ENCODE measurements at regions not wholly inside any gene's neighbourhood (a gene's known extent, or its start where the extent isn't known, plus 50 kb on each side); places are given as distances from the start of the nearest gene placed in this dataset.
A peak's percentile ranks its signal among the peaks of the same experiment; 100 is the strongest.

- no peak; the same call in 2 of the 3 replicates for ATAC-seq
- ChIA-PET POLR2A (no interaction called here), CTCF (ENCODE audit: low intra/inter-chr PET ratio, low total read pairs) (no interaction called here)
- H3K27ac ChIP-seq (ENCODE audit: extremely low read length, insufficient read depth, low read length) = no peak overlapping the region
- H3K4me2 ChIP-seq (ENCODE audit: low read depth, low read length) = no peak overlapping the region
- H3K27me3 ChIP-seq (ENCODE audit: control insufficient read depth in 1 of 2, insufficient read depth in 2 of 2, low read length in 2 of 2) = peaks cover 0 to 14% of the 10 kb centered on the region in 2 experiments; a peak in 3 of 5 replicates
- no peak overlapping the region for H3K9ac ChIP-seq (ENCODE audit: insufficient read depth, low read depth, low read length)
- intact Hi-C loops (cut with micrococcal nuclease; ENCODE audit: unreplicated experiment) = no loop called here
- no peak overlapping the region for H2AFZ ChIP-seq (ENCODE audit: low read length)
- BruUV-seq (replicated peaks) = no TSS peak
- H3K4me1 ChIP-seq (ENCODE audit: insufficient read depth, low read length) = no peaks in the 10 kb centered on the region
- 6% methylated on average over 5 of the region's 5 CpGs for WGBS (ENCODE audit: low lambda C conversion rate)
- no peaks in the 10 kb centered on the region for H3K36me3 ChIP-seq (replicated peaks in 1 of 2; ENCODE audit: control insufficient read depth in 1 of 2, insufficient read depth in 2 of 2, low read length in 2 of 2)
- no peak overlapping the region for H3K4me3 ChIP-seq (replicated peaks in 1 of 3; ENCODE audit: insufficient read depth in 1 of 3, low read depth in 2 of 3, low read length in 3 of 3)
- no peak for DNase-seq (ENCODE audit: low spot score)
- no peak for TF ChIP-seq EHMT2 (IDR thresholded peaks at IDR 0.05; ENCODE audit: borderline replicate concordance, low read depth, low read length)
- no peak for TF ChIP-seq MLLT10 (CRISPR knock-in tag; IDR thresholded peaks at IDR 0.05)
- TF ChIP-seq RORA (CRISPR knock-in tag; IDR thresholded peaks at IDR 0.05) = no peak
- no peaks in the 10 kb centered on the region for H3K9me3 ChIP-seq (ENCODE audit: low read length)
- no peaks in the 10 kb centered on the region for H3K79me2 ChIP-seq (ENCODE audit: insufficient read depth, low read length)
- no peak for FAIRE-seq
- in situ Hi-C loops (cut with HindIII; ENCODE audit: extremely low pct_ligation_motif_present, low pct_unique_long_range_greater_than_20kb) = no loop called here
- H4K20me1 ChIP-seq (ENCODE audit: insufficient read depth, low read length) = no peaks in the 10 kb centered on the region
These were observed 82.3 kb upstream of the PTPRT start for GRCh38 chr20:43271980-43272379.

GRCh38 chr20:43265449-43265848 lies 75.7 kb upstream of the PTPRT start:
- ATAC-seq = no peak
- no peak for DNase-seq (ENCODE audit: low spot score)
- no peak for FAIRE-seq
- Histone ChIP-seq H3K9ac (ENCODE audit: insufficient read depth, low read depth, low read length) (no peak overlapping the region), H3K79me2 (ENCODE audit: insufficient read depth, low read length) (no peaks in the 10 kb centered on the region), H3K9me3 (ENCODE audit: low read length) (no peaks in the 10 kb centered on the region), H3K36me3 (replicated peaks in 1 of 2; ENCODE audit: control insufficient read depth in 1 of 2, insufficient read depth in 2 of 2, low read length in 2 of 2) (no peaks in the 10 kb centered on the region), H3K4me3 (replicated peaks in 1 of 3; ENCODE audit: insufficient read depth in 1 of 3, low read depth in 2 of 3, low read length in 3 of 3) (no peak overlapping the region), H2AFZ (ENCODE audit: low read length) (no peak overlapping the region), H3K27ac (ENCODE audit: extremely low read length, insufficient read depth, low read length) (no peak overlapping the region), H3K27me3 (ENCODE audit: control insufficient read depth in 1 of 2, insufficient read depth in 2 of 2, low read length in 2 of 2) (peaks cover 0 to 16% of the 10 kb centered on the region in 2 experiments; a peak in 1 of 5 replicates), H4K20me1 (ENCODE audit: insufficient read depth, low read length) (no peaks in the 10 kb centered on the region), H3K4me1 (ENCODE audit: insufficient read depth, low read length) (no peaks in the 10 kb centered on the region), H3K4me2 (ENCODE audit: low read depth, low read length) (no peak overlapping the region)
- in situ Hi-C loops (cut with HindIII; ENCODE audit: extremely low pct_ligation_motif_present, low pct_unique_long_range_greater_than_20kb) (no loop called here), intact Hi-C loops (cut with micrococcal nuclease; ENCODE audit: unreplicated experiment) (no loop called here)
- no peak for TF ChIP-seq ZNF33B (CRISPR knock-in tag; IDR thresholded peaks at IDR 0.05)
- TF ChIP-seq MAFF (IDR thresholded peaks at IDR 0.05; ENCODE audit: low read depth, low read length) = peak; percentile 76
- TF ChIP-seq KDM5B (CRISPR knock-in tag; IDR thresholded peaks at IDR 0.05; ENCODE audit: borderline replicate concordance) = no peak
- no peak for TF ChIP-seq TSC22D2 (CRISPR knock-in tag; IDR thresholded peaks at IDR 0.05; ENCODE audit: borderline replicate concordance)
- no peak for TF ChIP-seq DNMT3B (CRISPR knock-in tag; conservative IDR thresholded peaks at IDR 0.05)
- no peak for TF ChIP-seq GABPA (IDR thresholded peaks at IDR 0.05; ENCODE audit: low read depth, low read length)
- no peak for TF ChIP-seq GABPA (CRISPR knock-in tag; IDR thresholded peaks at IDR 0.05; ENCODE audit: low read depth)
- no peak for TF ChIP-seq ZNF709 (CRISPR knock-in tag; IDR thresholded peaks at IDR 0.05)
- TF ChIP-seq ZNF33A (CRISPR knock-in tag; IDR thresholded peaks at IDR 0.05; ENCODE audit: borderline replicate concordance) = no peak
- TF ChIP-seq MAFK (conservative IDR thresholded peaks at IDR 0.05 in 1 of 2, IDR thresholded peaks at IDR 0.05 in 1 of 2; ENCODE audit: low read length in 2 of 2) = peak; percentile 78 to 84
- TF ChIP-seq ZFP36L1 (CRISPR knock-in tag; IDR thresholded peaks at IDR 0.05) = no peak
- TF ChIP-seq ZNF142 (CRISPR knock-in tag; IDR thresholded peaks at IDR 0.05) = no peak
- ChIA-PET CTCF (ENCODE audit: low intra/inter-chr PET ratio, low total read pairs) (no interaction called here), POLR2A (no interaction called here)
- no TSS peak for BruUV-seq (replicated peaks)
- WGBS (ENCODE audit: low lambda C conversion rate) = 4% methylated on average over 2 of the region's 2 CpGs

Data from HepG2 (cell line).